ENCODE measurements at regions not wholly inside any gene's neighbourhood (a gene's known extent, or its start where the extent isn't known, plus 50 kb on each side); places are given as distances from the start of the nearest gene placed in this dataset.

- FAIRE-seq (no peak), DNase-seq (ENCODE audit: low read depth) (no peak)
- Histone ChIP-seq H3K27me3 (ENCODE audit: control insufficient read depth, insufficient read depth, low read length) (no peaks in the 10 kb centered on the region), H3K4me3 (ENCODE audit: low read depth, low read length) (no peak overlapping the region), H3K36me3 (ENCODE audit: control insufficient read depth, insufficient read depth, low read length) (no peaks in the 10 kb centered on the region)
- TF ChIP-seq CTCF (IDR thresholded peaks at IDR 0.05; ENCODE audit: insufficient read depth, low read length, severe bottlenecking) = no peak
These were observed 586.6 kb upstream of the MKI67 start for GRCh38 chr10:128712661-128713400.

DNA sequence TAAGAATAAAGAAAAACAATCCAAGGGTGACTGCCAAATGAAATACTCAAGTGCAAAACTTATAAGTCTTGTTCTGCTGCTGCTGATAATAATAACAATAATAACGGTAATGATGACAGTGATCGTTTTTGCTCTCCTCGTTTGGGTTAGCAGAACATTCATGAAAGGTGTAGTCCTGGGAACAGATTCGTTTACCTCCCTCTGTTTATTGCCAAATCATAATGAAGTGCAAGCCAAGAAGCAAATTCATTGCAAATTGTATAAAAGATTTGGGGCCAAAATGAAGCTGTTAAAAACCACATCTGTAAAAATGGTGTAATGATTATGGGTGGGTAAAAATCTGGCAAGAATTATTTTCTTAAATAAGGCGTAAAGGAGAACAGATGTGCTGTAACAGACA is 587.2 kb upstream of the MKI67 start:
- no peak for TF ChIP-seq CTCF (IDR thresholded peaks at IDR 0.05; ENCODE audit: insufficient read depth, low read length, severe bottlenecking)
- no peak for FAIRE-seq
- H3K27me3 ChIP-seq (ENCODE audit: control insufficient read depth, insufficient read depth, low read length) = no peaks in the 10 kb centered on the region

DNA sequence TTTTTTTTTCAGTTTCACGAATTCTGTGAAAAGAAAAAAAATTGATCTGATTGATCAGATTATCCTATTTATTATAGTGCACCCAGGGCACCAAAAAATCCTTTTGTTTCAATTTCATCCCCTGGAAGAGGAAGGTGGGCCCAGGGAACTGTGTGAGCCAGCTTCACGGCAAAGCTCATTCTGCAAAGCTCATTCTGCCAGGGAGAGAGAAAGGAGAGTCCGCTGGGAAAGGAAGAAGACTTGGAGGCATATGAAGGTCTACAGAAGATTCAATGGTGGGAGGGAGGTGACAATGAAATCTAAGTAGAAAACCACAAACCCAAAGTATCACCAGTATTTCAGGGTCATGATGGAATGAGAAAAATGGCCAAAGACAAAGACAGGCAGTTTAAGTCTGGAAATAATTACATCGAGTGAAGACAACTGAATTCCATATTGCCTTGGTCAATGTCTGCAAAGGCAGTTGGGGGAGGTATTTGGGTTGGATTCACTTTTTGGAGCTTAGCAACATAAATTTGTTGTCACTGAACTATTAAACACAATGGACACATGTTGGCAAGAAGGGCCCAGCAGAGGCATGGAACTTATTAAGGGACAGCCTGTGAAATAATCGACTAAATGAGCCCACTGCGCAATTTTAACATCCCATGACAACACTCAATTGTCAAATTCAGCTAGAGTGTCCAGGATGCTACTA is 587.8 kb upstream of the MKI67 start:
- Histone ChIP-seq H3K36me3 (ENCODE audit: control insufficient read depth, insufficient read depth, low read length) (no peaks in the 10 kb centered on the region), H3K4me3 (ENCODE audit: low read depth, low read length) (no peak overlapping the region), H3K27me3 (ENCODE audit: control insufficient read depth, insufficient read depth, low read length) (no peaks in the 10 kb centered on the region)
- no peak for FAIRE-seq
- TF ChIP-seq CTCF (IDR thresholded peaks at IDR 0.05; ENCODE audit: insufficient read depth, low read length, severe bottlenecking) = no peak
- DNase-seq (ENCODE audit: low read depth) = no peak

More for the DNA sequence above, 587.2 kb upstream of the MKI67 start:
- no peak for DNase-seq (ENCODE audit: low read depth)
- H3K4me3 ChIP-seq (ENCODE audit: low read depth, low read length) = no peak overlapping the region
- no peaks in the 10 kb centered on the region for H3K36me3 ChIP-seq (ENCODE audit: control insufficient read depth, insufficient read depth, low read length)

- DNase-seq (ENCODE audit: low read depth) (no peak), FAIRE-seq (no peak)
- Histone ChIP-seq H3K27me3 (ENCODE audit: control insufficient read depth, insufficient read depth, low read length) (no peaks in the 10 kb centered on the region), H3K4me3 (ENCODE audit: low read depth, low read length) (no peak overlapping the region), H3K36me3 (ENCODE audit: control insufficient read depth, insufficient read depth, low read length) (no peaks in the 10 kb centered on the region)
- no peak for TF ChIP-seq CTCF (IDR thresholded peaks at IDR 0.05; ENCODE audit: insufficient read depth, low read length, severe bottlenecking)
These were observed 588.6 kb upstream of the MKI67 start for GRCh38 chr10:128714644-128715415.

DNA sequence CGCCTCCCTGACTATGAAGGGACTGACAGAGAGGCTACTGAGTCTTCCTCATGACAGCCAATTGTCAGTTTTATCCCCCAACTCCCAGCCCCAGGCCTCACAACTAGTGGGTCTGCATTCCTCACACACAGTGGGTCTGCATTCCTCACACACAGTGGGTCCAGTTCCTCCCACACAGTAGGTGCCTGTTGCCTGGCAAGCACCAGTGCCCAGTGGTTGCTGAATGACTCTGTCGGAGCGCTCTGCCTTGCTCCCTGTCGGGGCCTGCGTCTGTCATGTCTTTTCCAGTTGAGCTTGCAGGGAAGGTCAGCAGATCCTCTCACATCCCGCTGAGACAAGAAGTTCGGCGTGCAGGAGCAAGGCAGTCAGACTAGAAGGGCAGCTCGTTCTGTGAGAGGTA is 590.0 kb upstream of the MKI67 start:
- FAIRE-seq (no peak), DNase-seq (ENCODE audit: low read depth) (no peak)
- no peak for TF ChIP-seq CTCF (IDR thresholded peaks at IDR 0.05; ENCODE audit: insufficient read depth, low read length, severe bottlenecking)

More for the DNA sequence above, 590.0 kb upstream of the MKI67 start:
- Histone ChIP-seq H3K27me3 (ENCODE audit: control insufficient read depth, insufficient read depth, low read length) (no peaks in the 10 kb centered on the region), H3K36me3 (ENCODE audit: control insufficient read depth, insufficient read depth, low read length) (no peaks in the 10 kb centered on the region), H3K4me3 (ENCODE audit: low read depth, low read length) (no peak overlapping the region)

All from bronchial epithelial cell (primary cell).